ENCODE measurements at regions not wholly inside any gene's neighbourhood (a gene's known extent, or its start where the extent isn't known, plus 50 kb on each side); places are given as distances from the start of the nearest gene placed in this dataset.
"Not testable (repeated sequence)": the region's sequence is repeated elsewhere in the genome, so short reads cannot be mapped to it uniquely, and the experiment has no call there.

- no peaks in the 10 kb centered on the region for H3K4me1 Mint-ChIP-seq
Observed at GRCh38 chr9:105089874-105090273, 154.6 kb upstream of the SLC44A1 start.

DNA sequence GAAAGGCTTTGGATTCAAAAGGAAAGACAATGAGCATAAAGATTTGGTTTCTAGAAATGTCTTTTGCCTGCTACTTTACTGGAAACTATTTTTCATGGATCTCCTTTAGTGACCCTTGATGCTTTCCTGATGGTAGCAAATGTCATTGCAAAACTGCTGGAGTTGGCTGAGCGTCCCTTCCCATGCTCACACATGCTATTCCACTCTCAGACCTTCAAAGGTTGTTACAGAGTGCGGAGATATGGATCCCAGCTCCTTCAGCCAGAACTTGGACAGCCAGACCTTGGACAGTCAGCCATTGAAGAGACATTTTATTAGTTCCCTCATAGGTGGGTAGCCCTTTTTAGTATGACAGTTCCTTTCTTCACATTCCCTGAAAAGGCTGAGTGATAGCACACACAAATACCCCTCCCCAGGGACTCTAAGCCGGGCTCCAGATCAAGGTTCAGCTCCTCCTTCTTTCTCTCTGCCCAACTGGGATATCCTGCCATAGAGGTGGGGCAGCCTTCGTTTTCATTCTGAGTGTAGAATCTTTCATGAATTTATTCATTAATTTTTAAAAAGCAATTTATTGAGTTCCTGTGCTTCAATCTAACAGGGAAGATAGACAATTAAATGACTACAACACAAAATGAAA lies 153.3 kb upstream of the SLC44A1 start:
- Mint-ChIP-seq H3K36me3 (no peaks in the 10 kb centered on the region), H3K27me3 (no peaks in the 10 kb centered on the region), H3K27ac (no peak overlapping the region), H3K4me3 (no peak overlapping the region), H3K4me1 (no peaks in the 10 kb centered on the region), H3K9me3 (no peaks in the 10 kb centered on the region)
- DNase-seq: no peak

More at GRCh38 chr9:105089874-105090273, 154.6 kb upstream of the SLC44A1 start:
- Mint-ChIP-seq H3K36me3 (no peaks in the 10 kb centered on the region), H3K9me3 (no peaks in the 10 kb centered on the region), H3K27me3 (no peaks in the 10 kb centered on the region), H3K27ac (no peak overlapping the region), H3K4me3 (no peak overlapping the region)
- DNase-seq: no peak

- no peak overlapping the region for H3K4me3 Mint-ChIP-seq
- no peak for DNase-seq
- no peaks in the 10 kb centered on the region for H3K4me1 Mint-ChIP-seq
- H3K36me3 Mint-ChIP-seq: no peaks in the 10 kb centered on the region
- no peak overlapping the region for H3K27ac Mint-ChIP-seq
- H3K9me3 Mint-ChIP-seq: no peaks in the 10 kb centered on the region
- H3K27me3 Mint-ChIP-seq: no peaks in the 10 kb centered on the region
Observed at GRCh38 chr9:105093685-105094084, 150.8 kb upstream of the SLC44A1 start.

DNA sequence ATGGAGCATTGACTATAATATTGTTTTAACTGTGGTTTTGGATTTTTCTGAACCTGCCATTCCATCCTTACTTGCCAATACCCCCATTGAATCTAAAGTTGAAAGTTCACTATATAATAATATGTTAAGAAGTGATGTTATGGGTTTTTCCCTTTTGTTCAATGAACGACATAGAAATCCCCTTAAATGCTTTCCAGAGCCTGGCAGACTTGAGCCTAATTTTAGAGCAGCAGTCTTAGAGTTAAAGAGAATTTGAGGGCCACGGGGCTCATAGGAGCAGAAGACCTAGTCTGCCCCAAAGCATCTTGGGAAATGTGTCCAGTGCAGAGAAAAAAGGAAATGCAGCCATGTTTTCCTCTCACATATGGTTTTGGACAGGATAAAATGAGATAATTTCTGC lies 146.1 kb upstream of the SLC44A1 start:
- Mint-ChIP-seq H3K9me3 (no peaks in the 10 kb centered on the region), H3K27ac (no peak overlapping the region), H3K4me1 (no peaks in the 10 kb centered on the region), H3K4me3 (no peak overlapping the region), H3K36me3 (no peaks in the 10 kb centered on the region), H3K27me3 (no peaks in the 10 kb centered on the region)
- no peak for DNase-seq

DNA sequence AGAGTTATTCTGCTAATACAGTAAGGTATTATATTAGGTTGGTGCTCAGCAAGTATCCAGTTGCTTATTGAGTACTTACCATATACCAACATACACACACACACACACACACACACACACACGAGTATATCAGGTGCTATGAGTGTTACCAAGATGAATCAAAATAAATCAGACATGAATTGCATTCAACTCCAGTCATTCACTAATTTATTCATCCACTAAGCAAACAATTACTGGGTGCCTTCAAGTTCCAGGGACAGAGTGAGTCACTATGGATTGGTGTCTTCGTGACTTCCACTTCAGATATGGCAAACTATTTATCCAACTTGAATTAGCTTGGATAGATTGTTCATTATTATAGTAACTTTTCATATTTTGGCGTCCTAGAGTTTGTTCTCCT lies 140.7 kb upstream of the SLC44A1 start:
- H3K9me3 Mint-ChIP-seq: no peaks in the 10 kb centered on the region
- no peak overlapping the region for H3K4me3 Mint-ChIP-seq
- H3K4me1 Mint-ChIP-seq: no peaks in the 10 kb centered on the region
- no peaks in the 10 kb centered on the region for H3K27me3 Mint-ChIP-seq
- no peaks in the 10 kb centered on the region for H3K36me3 Mint-ChIP-seq
- H3K27ac Mint-ChIP-seq: no peak overlapping the region
- DNase-seq: no peak

GRCh38 chr9:105114318-105114717 lies 130.1 kb upstream of the SLC44A1 start:
- Mint-ChIP-seq H3K9me3 (no peaks in the 10 kb centered on the region), H3K4me3 (no peak overlapping the region), H3K4me1 (peaks cover 21% of the 10 kb centered on the region), H3K27me3 (peaks cover 3% of the 10 kb centered on the region), H3K36me3 (no peaks in the 10 kb centered on the region), H3K27ac (no peak overlapping the region)
- peak; percentile 6 for DNase-seq

- peak; percentile 14 for DNase-seq
- Mint-ChIP-seq H3K27ac (no peak overlapping the region), H3K4me1 (peaks cover 21% of the 10 kb centered on the region), H3K27me3 (peaks cover 3% of the 10 kb centered on the region), H3K9me3 (no peaks in the 10 kb centered on the region), H3K4me3 (peak overlapping the region; percentile 23), H3K36me3 (no peaks in the 10 kb centered on the region)
Observed at GRCh38 chr9:105114964-105115728, 129.3 kb upstream of the SLC44A1 start.

DNA sequence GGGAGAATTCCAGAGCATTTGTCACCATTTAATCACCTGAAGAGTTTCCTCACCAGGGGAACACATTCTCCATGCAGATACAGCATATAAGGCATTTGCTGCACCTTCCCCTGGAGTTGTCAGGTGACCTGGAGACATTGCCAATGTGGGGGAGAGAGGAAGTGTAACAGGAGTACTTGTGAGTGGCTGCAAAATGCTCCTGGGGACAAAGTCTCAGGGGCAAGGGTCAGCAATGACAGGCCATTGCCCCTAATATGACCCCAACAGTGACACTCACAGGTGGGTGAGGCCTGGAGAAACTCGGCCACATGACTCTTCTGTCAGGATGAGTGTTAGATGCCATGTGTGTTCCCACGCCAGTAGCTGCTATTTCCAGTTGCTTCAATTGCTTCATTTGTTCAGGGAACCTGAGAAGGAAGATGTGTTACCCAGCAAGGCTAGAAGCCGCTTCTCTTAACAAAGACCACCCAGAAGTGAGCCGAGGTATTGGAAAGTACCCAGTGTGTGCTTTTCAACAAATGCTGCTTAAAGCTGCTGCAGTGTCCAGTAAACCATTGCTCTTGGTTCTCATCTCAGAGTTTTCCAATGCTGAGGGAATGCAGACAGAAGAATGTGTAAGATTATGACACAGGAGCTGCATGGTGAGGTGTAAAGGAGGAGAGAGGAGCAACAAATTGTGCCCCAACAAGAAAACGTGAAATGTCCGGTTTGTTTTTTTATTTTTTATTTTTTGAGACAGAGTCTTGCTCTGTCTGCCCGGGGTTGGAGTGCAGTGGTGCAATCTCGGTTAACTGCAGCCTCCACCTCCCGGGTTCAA lies 128.2 kb upstream of the SLC44A1 start:
- H3K27ac Mint-ChIP-seq: no peak overlapping the region

DNA sequence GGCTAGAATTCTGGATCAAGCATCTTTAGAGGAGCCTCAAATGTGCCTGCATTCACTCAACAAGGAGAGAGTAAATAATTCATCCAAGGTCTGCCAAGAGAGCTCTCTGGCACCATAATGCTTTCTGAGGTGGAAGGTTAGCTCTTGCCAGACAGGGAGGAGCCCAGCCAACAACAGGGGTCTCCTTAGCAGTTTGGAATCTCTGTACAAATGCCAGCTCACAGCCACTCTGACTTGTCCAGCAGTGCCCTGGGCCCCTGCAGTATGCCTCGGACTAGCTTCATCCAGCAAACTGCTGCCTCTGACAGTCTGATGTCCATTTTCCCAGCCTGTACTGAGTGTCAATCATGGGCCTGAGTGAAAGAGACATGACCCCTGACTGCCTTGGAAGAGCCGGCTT lies 127.2 kb upstream of the SLC44A1 start:
- H3K27ac Mint-ChIP-seq: no peak overlapping the region

More for the DNA sequence above, 128.2 kb upstream of the SLC44A1 start:
- peaks cover 21% of the 10 kb centered on the region for H3K4me1 Mint-ChIP-seq
- peaks cover 3% of the 10 kb centered on the region for H3K27me3 Mint-ChIP-seq
- no peak for DNase-seq
- no peak overlapping the region for H3K4me3 Mint-ChIP-seq
- no peaks in the 10 kb centered on the region for H3K36me3 Mint-ChIP-seq
- no peaks in the 10 kb centered on the region for H3K9me3 Mint-ChIP-seq

DNA sequence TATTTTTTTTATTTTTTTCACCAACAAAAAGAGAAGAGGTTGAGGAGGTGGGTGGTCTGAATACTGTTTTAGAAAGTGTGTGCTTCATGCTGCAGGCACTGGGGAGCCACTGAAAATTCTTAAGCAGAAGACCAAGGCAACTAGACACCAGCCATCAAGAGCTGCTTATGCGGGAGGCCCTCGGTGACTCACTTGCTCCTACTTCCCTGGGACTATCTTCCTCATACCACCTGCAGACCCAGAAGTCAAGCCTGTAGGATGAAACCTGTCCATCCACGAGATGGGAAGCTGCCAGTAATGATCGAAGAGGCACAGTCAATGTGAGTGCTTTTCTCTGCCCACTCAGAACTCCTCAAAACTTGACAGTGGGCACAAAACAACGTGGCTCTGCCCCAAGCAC lies 125.8 kb upstream of the SLC44A1 start:
- H3K27ac Mint-ChIP-seq: no peak overlapping the region
- no peaks in the 10 kb centered on the region for H3K9me3 Mint-ChIP-seq
- H3K4me1 Mint-ChIP-seq: peaks cover 23% of the 10 kb centered on the region
- DNase-seq: no peak
- no peak overlapping the region for H3K4me3 Mint-ChIP-seq
- H3K27me3 Mint-ChIP-seq: no peaks in the 10 kb centered on the region
- no peaks in the 10 kb centered on the region for H3K36me3 Mint-ChIP-seq

More for the DNA sequence above, 127.2 kb upstream of the SLC44A1 start:
- H3K27me3 Mint-ChIP-seq: peaks cover 3% of the 10 kb centered on the region
- no peak overlapping the region for H3K4me3 Mint-ChIP-seq
- H3K36me3 Mint-ChIP-seq: no peaks in the 10 kb centered on the region
- DNase-seq: no peak
- peaks cover 24% of the 10 kb centered on the region for H3K4me1 Mint-ChIP-seq
- H3K9me3 Mint-ChIP-seq: no peaks in the 10 kb centered on the region

GRCh38 chr9:105119156-105119555 lies 125.3 kb upstream of the SLC44A1 start:
- no peaks in the 10 kb centered on the region for H3K9me3 Mint-ChIP-seq
- no peak overlapping the region for H3K27ac Mint-ChIP-seq
- no peaks in the 10 kb centered on the region for H3K27me3 Mint-ChIP-seq
- DNase-seq: no peak
- H3K36me3 Mint-ChIP-seq: no peaks in the 10 kb centered on the region
- H3K4me1 Mint-ChIP-seq: peaks cover 18% of the 10 kb centered on the region
- no peak overlapping the region for H3K4me3 Mint-ChIP-seq

- Mint-ChIP-seq H3K27me3 (no peaks in the 10 kb centered on the region), H3K27ac (no peak overlapping the region), H3K9me3 (no peaks in the 10 kb centered on the region), H3K36me3 (no peaks in the 10 kb centered on the region), H3K4me3 (no peak overlapping the region), H3K4me1 (peaks cover 11% of the 10 kb centered on the region)
- DNase-seq: no peak
Observed at GRCh38 chr9:105121861-105122430, 122.5 kb upstream of the SLC44A1 start.

GRCh38 chr9:105124598-105124997 lies 119.9 kb upstream of the SLC44A1 start:
- not testable (repeated sequence) for H3K4me3 Mint-ChIP-seq, H3K9me3 Mint-ChIP-seq, DNase-seq, H3K27me3 Mint-ChIP-seq, H3K27ac Mint-ChIP-seq, H3K36me3 Mint-ChIP-seq
- peaks cover 34% of the 10 kb centered on the region for H3K4me1 Mint-ChIP-seq

- Mint-ChIP-seq H3K4me1 (peaks cover 34% of the 10 kb centered on the region), H3K9me3 (no peaks in the 10 kb centered on the region), H3K4me3 (no peak overlapping the region), H3K27me3 (no peaks in the 10 kb centered on the region), H3K36me3 (no peaks in the 10 kb centered on the region), H3K27ac (no peak overlapping the region)
- DNase-seq: no peak
Observed at GRCh38 chr9:105126226-105126625, 118.2 kb upstream of the SLC44A1 start.

DNA sequence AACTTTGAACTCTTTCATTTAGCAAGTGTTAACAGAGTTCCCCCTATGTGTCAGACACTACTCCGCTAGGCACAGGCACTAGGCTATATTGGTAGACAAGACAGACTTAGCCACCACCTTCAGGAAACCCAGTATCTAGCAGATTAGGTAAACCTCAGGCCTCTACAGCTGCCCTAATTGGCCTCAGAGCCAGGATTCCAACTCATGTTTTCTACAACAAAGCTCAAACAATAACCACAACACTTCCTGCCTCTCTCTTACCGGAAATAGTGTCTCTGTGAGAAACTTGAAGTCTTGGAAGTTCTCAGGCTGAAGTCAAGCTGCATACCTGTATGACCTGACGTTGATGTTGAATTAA lies 116.6 kb upstream of the SLC44A1 start:
- Mint-ChIP-seq H3K36me3 (no peaks in the 10 kb centered on the region), H3K4me3 (no peak overlapping the region), H3K27me3 (no peaks in the 10 kb centered on the region), H3K9me3 (no peaks in the 10 kb centered on the region), H3K27ac (no peak overlapping the region), H3K4me1 (peaks cover 35% of the 10 kb centered on the region)
- peak; percentile 25 for DNase-seq

Measured in activated naive CD8-positive, alpha-beta T cell treated with anti-CD3 and anti-CD28 coated beads for 36 hours (primary cell).